Immature natural killer cell (primary cell): ENCODE measurements at regions not wholly inside any gene's neighbourhood (a gene's known extent, or its start where the extent isn't known, plus 50 kb on each side); places are given as distances from the start of the nearest gene placed in this dataset.

Source experiments
- DNase-seq, 3 donors: peaks; one replicate each; pipeline ENCODE4 v3.0.0; 2022; ENCODE audit warnings: mixed read lengths in 1 of 3
- H3K27ac Mint-ChIP-seq, 6 donors: one replicate each; pipeline ENCODE4 v1.8.0; 2020; ENCODE audit warnings: mixed read lengths in 6 of 6, mild to moderate bottlenecking in 5 of 6, inconsistent platforms in 4 of 6, moderate library complexity in 3 of 6
- H3K27me3 Mint-ChIP-seq, 3 donors: one replicate each; pipeline ENCODE4 v1.8.0; 2020 to 2021; ENCODE audit warnings: low read depth in 3 of 3, mild to moderate bottlenecking in 3 of 3, mixed read lengths in 3 of 3, moderate library complexity in 3 of 3, inconsistent platforms in 1 of 3
- H3K36me3 Mint-ChIP-seq, 3 donors: one replicate each; pipeline ENCODE4 v1.8.0; 2020; ENCODE audit warnings: mixed read lengths in 3 of 3, inconsistent platforms in 2 of 3, mild to moderate bottlenecking in 2 of 3
- H3K4me1 Mint-ChIP-seq, 2 donors: one replicate each; pipeline ENCODE4 v1.8.0; 2020; ENCODE audit warnings: inconsistent platforms in 2 of 2, mild to moderate bottlenecking in 2 of 2, mixed read lengths in 2 of 2, moderate library complexity in 1 of 2
- H3K4me3 Mint-ChIP-seq, 5 donors: one replicate each; pipeline ENCODE4 v1.8.0; 2020; ENCODE audit warnings: mild to moderate bottlenecking in 5 of 5, mixed read lengths in 5 of 5, inconsistent platforms in 3 of 5, moderate library complexity in 3 of 5
- H3K9me3 Mint-ChIP-seq, 6 donors: one replicate each; pipeline ENCODE4 v1.8.0; 2020; ENCODE audit warnings: mild to moderate bottlenecking in 6 of 6, mixed read lengths in 6 of 6, inconsistent platforms in 4 of 6, moderate library complexity in 3 of 6

- Mint-ChIP-seq H3K36me3 (no peaks in the 10 kb centered on the region), H3K27ac (no peak overlapping the region), H3K4me1 (no peaks in the 10 kb centered on the region), H3K4me3 (no peak overlapping the region), H3K27me3 (peaks cover 0 to 2% (median 0%) of the 10 kb centered on the region in 3 donors), H3K9me3 (peaks cover 2 to 14% (median 5%) of the 10 kb centered on the region in 6 donors)
- no peak for DNase-seq
These were observed 567.6 kb downstream of the MRPL39 start for GRCh38 chr21:25039461-25040380.

GRCh38 chr21:25036775-25037174 lies 570.5 kb downstream of the MRPL39 start:
- Mint-ChIP-seq H3K27ac (no peak overlapping the region), H3K9me3 (peaks cover 2 to 12% (median 6%) of the 10 kb centered on the region in 6 donors), H3K36me3 (peaks cover 0 to 2% (median 0%) of the 10 kb centered on the region in 3 donors), H3K4me1 (no peaks in the 10 kb centered on the region), H3K4me3 (no peak overlapping the region), H3K27me3 (no peaks in the 10 kb centered on the region)
- no peak for DNase-seq

- no peak for DNase-seq
- H3K27me3 Mint-ChIP-seq, result no peaks in the 10 kb centered on the region
- H3K9me3 Mint-ChIP-seq, result peaks cover 2 to 22% (median 9%) of the 10 kb centered on the region in 6 donors
- no peak overlapping the region for H3K4me3 Mint-ChIP-seq
- H3K4me1 Mint-ChIP-seq, result no peaks in the 10 kb centered on the region
- peaks cover 0 to 4% (median 0%) of the 10 kb centered on the region in 3 donors for H3K36me3 Mint-ChIP-seq
- no peak overlapping the region for H3K27ac Mint-ChIP-seq
These were observed 575.5 kb downstream of the MRPL39 start for GRCh38 chr21:25031750-25032149.

GRCh38 chr21:25029580-25029979 lies 577.7 kb downstream of the MRPL39 start:
- Mint-ChIP-seq H3K27me3 (no peaks in the 10 kb centered on the region), H3K4me3 (no peak overlapping the region), H3K36me3 (peaks cover 0 to 4% (median 0%) of the 10 kb centered on the region in 3 donors), H3K9me3 (peaks cover under 1 to 30% (median 17%) of the 10 kb centered on the region in 6 donors), H3K4me1 (no peaks in the 10 kb centered on the region), H3K27ac (no peak overlapping the region)
- DNase-seq, result no peak

- Mint-ChIP-seq H3K27me3 (peaks cover 0 to 3% (median under 1%) of the 10 kb centered on the region in 3 donors), H3K36me3 (no peaks in the 10 kb centered on the region), H3K27ac (no peak overlapping the region), H3K9me3 (peaks cover 5 to 27% (median 15%) of the 10 kb centered on the region in 6 donors), H3K4me1 (no peaks in the 10 kb centered on the region), H3K4me3 (no peak overlapping the region)
- DNase-seq, result no peak
These were observed 581.7 kb downstream of the MRPL39 start for GRCh38 chr21:25025596-25025995.

- peaks cover 0 to 3% (median 1%) of the 10 kb centered on the region in 3 donors for H3K27me3 Mint-ChIP-seq
- no peak overlapping the region for H3K4me3 Mint-ChIP-seq
- no peaks in the 10 kb centered on the region for H3K4me1 Mint-ChIP-seq
- peaks cover 5 to 29% (median 20%) of the 10 kb centered on the region in 6 donors for H3K9me3 Mint-ChIP-seq
- H3K27ac Mint-ChIP-seq, result no peak overlapping the region
- no peak for DNase-seq
- no peaks in the 10 kb centered on the region for H3K36me3 Mint-ChIP-seq
These were observed 582.6 kb downstream of the MRPL39 start for GRCh38 chr21:25024639-25025038.

- no peaks in the 10 kb centered on the region for H3K4me1 Mint-ChIP-seq
- H3K27me3 Mint-ChIP-seq, result peaks cover 0 to 2% (median 2%) of the 10 kb centered on the region in 3 donors
- no peak overlapping the region for H3K27ac Mint-ChIP-seq
- DNase-seq, result no peak
- H3K4me3 Mint-ChIP-seq, result no peak overlapping the region
- peaks cover 0 to 3% (median 0%) of the 10 kb centered on the region in 3 donors for H3K36me3 Mint-ChIP-seq
- peaks cover 10 to 43% (median 26%) of the 10 kb centered on the region in 6 donors for H3K9me3 Mint-ChIP-seq
These were observed 601.9 kb downstream of the MRPL39 start for GRCh38 chr21:25005388-25005787.

- DNase-seq, result no peak
- peaks cover 0 to 3% (median 0%) of the 10 kb centered on the region in 3 donors for H3K36me3 Mint-ChIP-seq
- H3K27me3 Mint-ChIP-seq, result peaks cover 0 to 3% (median 2%) of the 10 kb centered on the region in 3 donors
- H3K4me1 Mint-ChIP-seq, result no peaks in the 10 kb centered on the region
- peaks cover 10 to 44% (median 29%) of the 10 kb centered on the region in 6 donors for H3K9me3 Mint-ChIP-seq
- no peak overlapping the region for H3K4me3 Mint-ChIP-seq
- no peak overlapping the region for H3K27ac Mint-ChIP-seq
These were observed 604.6 kb downstream of the MRPL39 start for GRCh38 chr21:25002676-25003075.

GRCh38 chr21:24995216-24995615 lies 612.1 kb downstream of the MRPL39 start:
- H3K27me3 Mint-ChIP-seq, result peaks cover 0 to 1% (median 0%) of the 10 kb centered on the region in 3 donors
- no peak for DNase-seq
- H3K36me3 Mint-ChIP-seq, result no peaks in the 10 kb centered on the region
- H3K27ac Mint-ChIP-seq, result no peak overlapping the region
- H3K4me3 Mint-ChIP-seq, result no peak overlapping the region
- no peaks in the 10 kb centered on the region for H3K4me1 Mint-ChIP-seq
- H3K9me3 Mint-ChIP-seq, result peaks cover 17 to 47% (median 27%) of the 10 kb centered on the region in 6 donors

- Mint-ChIP-seq H3K9me3 (peaks cover 19 to 43% (median 25%) of the 10 kb centered on the region in 6 donors), H3K4me3 (no peak overlapping the region), H3K36me3 (no peaks in the 10 kb centered on the region), H3K27ac (no peak overlapping the region), H3K27me3 (no peaks in the 10 kb centered on the region), H3K4me1 (no peaks in the 10 kb centered on the region)
- DNase-seq, result no peak
These were observed 612.6 kb downstream of the MRPL39 start for GRCh38 chr21:24994717-24995116.

- DNase-seq, result no peak
- Mint-ChIP-seq H3K4me3 (no peak overlapping the region), H3K27ac (no peak overlapping the region), H3K36me3 (peaks cover 0 to 3% (median 0%) of the 10 kb centered on the region in 3 donors), H3K9me3 (peaks cover 21 to 64% (median 45%) of the 10 kb centered on the region in 6 donors), H3K4me1 (no peaks in the 10 kb centered on the region), H3K27me3 (peaks cover 0 to 3% (median 3%) of the 10 kb centered on the region in 3 donors)
These were observed 617.8 kb downstream of the MRPL39 start for GRCh38 chr21:24989516-24989915.

- H3K4me3 Mint-ChIP-seq, result no peak overlapping the region
- DNase-seq, result no peak
- peaks cover 0 to 3% (median 0%) of the 10 kb centered on the region in 3 donors for H3K36me3 Mint-ChIP-seq
- H3K9me3 Mint-ChIP-seq, result peaks cover 20 to 67% (median 47%) of the 10 kb centered on the region in 6 donors
- H3K4me1 Mint-ChIP-seq, result no peaks in the 10 kb centered on the region
- H3K27me3 Mint-ChIP-seq, result peaks cover 0 to 3% (median 3%) of the 10 kb centered on the region in 3 donors
- H3K27ac Mint-ChIP-seq, result no peak overlapping the region
These were observed 618.3 kb downstream of the MRPL39 start for GRCh38 chr21:24988941-24989340.

GRCh38 chr21:24976238-24976637 lies 631.0 kb downstream of the MRPL39 start:
- H3K27ac Mint-ChIP-seq, result no peak overlapping the region
- H3K27me3 Mint-ChIP-seq, result no peaks in the 10 kb centered on the region
- no peak for DNase-seq
- peaks cover 0 to 5% (median 0%) of the 10 kb centered on the region in 3 donors for H3K36me3 Mint-ChIP-seq
- H3K9me3 Mint-ChIP-seq, result peaks cover 9 to 35% (median 25%) of the 10 kb centered on the region in 6 donors
- H3K4me3 Mint-ChIP-seq, result no peak overlapping the region
- no peaks in the 10 kb centered on the region for H3K4me1 Mint-ChIP-seq

GRCh38 chr21:24969068-24969467 lies 638.2 kb downstream of the MRPL39 start:
- Mint-ChIP-seq H3K9me3 (peaks cover 9 to 31% (median 19%) of the 10 kb centered on the region in 6 donors), H3K27me3 (no peaks in the 10 kb centered on the region), H3K36me3 (peaks cover 0 to 5% (median 0%) of the 10 kb centered on the region in 3 donors), H3K4me3 (no peak overlapping the region), H3K27ac (no peak overlapping the region), H3K4me1 (no peaks in the 10 kb centered on the region)
- DNase-seq, result no peak
